Astrocyte of the cerebellum (primary cell): ENCODE measurements at regions not wholly inside any gene's neighbourhood (a gene's known extent, or its start where the extent isn't known, plus 50 kb on each side); places are given as distances from the start of the nearest gene placed in this dataset.

Source experiments
- DNase-seq: peaks from one replicate; pipeline ENCODE4 v3.0.0-alpha.2; 2011; ENCODE audit warnings: low read depth
- H3K4me3 ChIP-seq: 2 replicates; pipeline ENCODE4 v1.5.1; 2011; ENCODE audit warnings: mild to moderate bottlenecking, low read depth, low read length, moderate library complexity
- in situ Hi-C: cut with HindIII; loops from 2 replicates; pipeline ENCODE4 v1.10.0; 2017; ENCODE audit warnings: low sequenced_read_pairs
- TF ChIP-seq, protein P1 (sequence below): IDR thresholded peaks from 2 replicates; pipeline ENCODE4 v1.5.1; 2012; ENCODE audit warnings: low read length, low read depth, moderate library complexity, mild to moderate bottlenecking; ENCODE audit errors: missing control alignments

GRCh38 chr5:23639326-23639725, 131.9 kb downstream of the PRDM9 start:
- DNase-seq = no peak
- no peak overlapping the region for H3K4me3 ChIP-seq
- TF ChIP-seq, protein P1, sequence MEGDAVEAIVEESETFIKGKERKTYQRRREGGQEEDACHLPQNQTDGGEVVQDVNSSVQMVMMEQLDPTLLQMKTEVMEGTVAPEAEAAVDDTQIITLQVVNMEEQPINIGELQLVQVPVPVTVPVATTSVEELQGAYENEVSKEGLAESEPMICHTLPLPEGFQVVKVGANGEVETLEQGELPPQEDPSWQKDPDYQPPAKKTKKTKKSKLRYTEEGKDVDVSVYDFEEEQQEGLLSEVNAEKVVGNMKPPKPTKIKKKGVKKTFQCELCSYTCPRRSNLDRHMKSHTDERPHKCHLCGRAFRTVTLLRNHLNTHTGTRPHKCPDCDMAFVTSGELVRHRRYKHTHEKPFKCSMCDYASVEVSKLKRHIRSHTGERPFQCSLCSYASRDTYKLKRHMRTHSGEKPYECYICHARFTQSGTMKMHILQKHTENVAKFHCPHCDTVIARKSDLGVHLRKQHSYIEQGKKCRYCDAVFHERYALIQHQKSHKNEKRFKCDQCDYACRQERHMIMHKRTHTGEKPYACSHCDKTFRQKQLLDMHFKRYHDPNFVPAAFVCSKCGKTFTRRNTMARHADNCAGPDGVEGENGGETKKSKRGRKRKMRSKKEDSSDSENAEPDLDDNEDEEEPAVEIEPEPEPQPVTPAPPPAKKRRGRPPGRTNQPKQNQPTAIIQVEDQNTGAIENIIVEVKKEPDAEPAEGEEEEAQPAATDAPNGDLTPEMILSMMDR = no peak
- in situ Hi-C loops = no loop called here

DNA sequence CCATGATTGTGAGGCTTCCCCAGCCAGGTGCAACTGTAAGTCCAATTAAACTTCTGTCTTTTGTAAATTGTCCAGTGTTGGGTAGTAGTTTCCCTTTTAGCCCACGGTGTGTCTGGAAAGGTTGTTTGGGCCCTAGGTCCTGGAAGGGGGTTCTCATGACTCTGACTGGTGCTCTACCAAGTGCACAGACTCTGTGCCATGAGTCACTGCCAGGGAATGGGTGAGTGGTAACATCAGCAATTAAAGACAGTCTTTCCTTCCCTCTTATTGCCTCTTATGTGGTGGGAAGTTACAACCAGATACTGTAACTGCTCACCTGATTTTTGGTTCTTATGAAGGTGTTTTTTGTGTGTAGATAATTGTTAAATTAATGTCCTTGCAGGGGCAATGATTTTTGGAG, 141.2 kb downstream of the PRDM9 start:
- no peak overlapping the region for H3K4me3 ChIP-seq
- in situ Hi-C loops = no loop called here
- no peak for DNase-seq
- TF ChIP-seq, protein P1 = no peak

- DNase-seq = no peak
- H3K4me3 ChIP-seq = no peak overlapping the region
- in situ Hi-C loops = no loop called here
- TF ChIP-seq, protein P1 = no peak
Measured at GRCh38 chr5:23649594-23649993, 142.2 kb downstream of the PRDM9 start.

DNA sequence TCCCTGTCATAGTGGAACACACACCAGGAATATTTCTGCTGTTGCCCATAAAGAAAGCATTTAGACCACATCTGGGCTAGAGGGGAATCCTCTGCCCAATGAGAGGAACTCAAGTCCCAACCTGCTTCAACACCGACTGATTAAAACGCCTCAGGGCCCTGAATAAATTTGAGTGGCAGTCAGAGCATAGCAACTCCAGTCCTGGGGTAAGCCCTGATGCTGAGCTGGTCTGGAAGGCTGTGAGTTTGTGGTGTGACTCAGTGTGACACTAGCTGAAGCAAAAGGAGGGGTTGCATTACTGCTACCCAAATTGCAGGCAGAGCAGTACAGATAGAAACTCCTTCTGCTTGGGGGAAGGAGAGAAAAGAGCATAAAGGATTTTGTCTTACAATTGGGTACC, 148.3 kb downstream of the PRDM9 start:
- H3K4me3 ChIP-seq = no peak overlapping the region
- TF ChIP-seq, protein P1 = no peak
- DNase-seq = no peak
- in situ Hi-C loops = no loop called here

GRCh38 chr5:23675456-23675855, 168.0 kb downstream of the PRDM9 start:
- in situ Hi-C loops = no loop called here
- TF ChIP-seq, protein P1 = no peak
- H3K4me3 ChIP-seq = no peak overlapping the region
- no peak for DNase-seq

DNA sequence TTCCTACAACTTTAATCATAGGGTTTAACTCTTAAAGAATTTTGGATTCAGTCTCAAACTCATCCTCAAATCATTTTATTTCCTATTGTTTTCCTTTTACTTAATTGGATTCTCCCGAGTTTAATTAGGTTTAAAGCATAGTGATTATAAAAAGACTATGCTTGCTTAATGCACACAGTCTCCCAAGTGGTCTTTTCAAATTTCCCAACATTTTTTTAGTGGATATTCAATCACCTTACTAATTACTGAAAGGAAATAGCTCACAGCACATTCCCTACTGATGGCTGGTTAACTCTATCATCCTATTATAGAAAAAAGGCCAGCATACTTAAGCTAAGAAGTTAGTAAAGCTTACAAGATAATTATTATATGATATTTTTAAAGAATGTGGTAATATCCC, 170.6 kb downstream of the PRDM9 start:
- TF ChIP-seq, protein P1 = no peak
- no peak overlapping the region for H3K4me3 ChIP-seq
- in situ Hi-C loops = no loop called here
- no peak for DNase-seq

- H3K4me3 ChIP-seq = no peak overlapping the region
- TF ChIP-seq, protein P1 = no peak
- in situ Hi-C loops = no loop called here
- no peak for DNase-seq
Measured at GRCh38 chr5:23684103-23684502, 176.7 kb downstream of the PRDM9 start.
